ENCODE measurements at regions not wholly inside any gene's neighbourhood (a gene's known extent, or its start where the extent isn't known, plus 50 kb on each side); places are given as distances from the start of the nearest gene placed in this dataset.

DNA sequence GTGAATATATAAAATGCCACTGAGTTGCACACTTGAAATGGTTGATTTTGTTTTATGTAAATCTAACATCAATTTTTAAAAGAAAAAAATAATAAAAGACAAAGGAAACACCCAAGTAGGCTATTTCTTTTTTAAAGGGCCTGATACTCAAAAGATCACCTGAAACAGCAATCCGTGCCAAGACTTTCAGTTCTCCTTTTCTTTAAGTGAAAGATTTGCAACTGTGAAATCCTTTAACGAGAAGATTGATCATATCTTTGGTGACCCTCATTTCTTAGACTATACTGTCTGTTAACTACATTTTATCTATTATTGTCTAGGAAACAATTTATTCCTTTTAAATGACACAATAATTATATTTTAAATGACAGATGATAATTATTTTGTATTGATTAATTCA is 1841.5 kb downstream of the LRRC4C start:
- intact Hi-C loops (cut with micrococcal nuclease; ENCODE audit: unreplicated experiment), result no loop called here

DNA sequence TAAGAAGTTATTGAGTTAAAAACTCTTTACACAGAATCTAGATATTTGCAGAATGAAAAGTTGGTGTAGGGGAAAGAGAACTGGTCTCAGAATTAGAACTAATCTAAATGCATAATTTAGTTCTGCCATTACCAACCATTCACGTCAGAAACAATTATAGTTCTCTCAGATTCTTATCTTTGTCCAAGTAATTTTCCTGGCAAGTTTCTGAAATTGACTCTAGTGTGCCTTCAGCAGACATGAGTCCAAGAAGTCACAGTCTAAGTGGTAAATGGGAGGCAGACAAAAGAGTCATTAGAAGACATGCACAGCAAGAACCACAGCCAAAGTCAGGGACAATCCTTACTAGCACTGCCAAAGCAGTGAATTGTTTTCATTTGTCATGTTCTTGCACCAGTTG is 1870.1 kb downstream of the LRRC4C start:
- no peaks in the 10 kb centered on the region for H3K27me3 Mint-ChIP-seq (ENCODE audit: insufficient read depth, unreplicated experiment)
- intact Hi-C loops (cut with micrococcal nuclease; ENCODE audit: unreplicated experiment), result no loop called here
- POLR2A ChIA-PET, result no interaction called here

More for the DNA sequence above, 1841.5 kb downstream of the LRRC4C start:
- no peak overlapping the region for H3K27ac Mint-ChIP-seq (ENCODE audit: unreplicated experiment)
- H3K9me3 Mint-ChIP-seq (ENCODE audit: unreplicated experiment), result no peaks in the 10 kb centered on the region
- no peaks in the 10 kb centered on the region for H3K27me3 Mint-ChIP-seq (ENCODE audit: insufficient read depth, unreplicated experiment)
- H3K36me3 Mint-ChIP-seq (ENCODE audit: insufficient read depth, unreplicated experiment), result no peaks in the 10 kb centered on the region
- H3K9me3 ChIP-seq, result no peaks in the 10 kb centered on the region
- TF ChIP-seq, protein P1, sequence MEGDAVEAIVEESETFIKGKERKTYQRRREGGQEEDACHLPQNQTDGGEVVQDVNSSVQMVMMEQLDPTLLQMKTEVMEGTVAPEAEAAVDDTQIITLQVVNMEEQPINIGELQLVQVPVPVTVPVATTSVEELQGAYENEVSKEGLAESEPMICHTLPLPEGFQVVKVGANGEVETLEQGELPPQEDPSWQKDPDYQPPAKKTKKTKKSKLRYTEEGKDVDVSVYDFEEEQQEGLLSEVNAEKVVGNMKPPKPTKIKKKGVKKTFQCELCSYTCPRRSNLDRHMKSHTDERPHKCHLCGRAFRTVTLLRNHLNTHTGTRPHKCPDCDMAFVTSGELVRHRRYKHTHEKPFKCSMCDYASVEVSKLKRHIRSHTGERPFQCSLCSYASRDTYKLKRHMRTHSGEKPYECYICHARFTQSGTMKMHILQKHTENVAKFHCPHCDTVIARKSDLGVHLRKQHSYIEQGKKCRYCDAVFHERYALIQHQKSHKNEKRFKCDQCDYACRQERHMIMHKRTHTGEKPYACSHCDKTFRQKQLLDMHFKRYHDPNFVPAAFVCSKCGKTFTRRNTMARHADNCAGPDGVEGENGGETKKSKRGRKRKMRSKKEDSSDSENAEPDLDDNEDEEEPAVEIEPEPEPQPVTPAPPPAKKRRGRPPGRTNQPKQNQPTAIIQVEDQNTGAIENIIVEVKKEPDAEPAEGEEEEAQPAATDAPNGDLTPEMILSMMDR (IDR thresholded peaks at IDR 0.05; ENCODE audit: insufficient read depth in 1 of 2, low read depth in 1 of 2, low read length in 1 of 2, severe bottlenecking in 1 of 2, unreplicated experiment in 1 of 2), result no peak
- no peaks in the 10 kb centered on the region for H3K27me3 ChIP-seq (replicated peaks; ENCODE audit: control insufficient read depth, insufficient read depth, low read length)
- ChIA-PET POLR2A (no interaction called here), CTCF (no interaction called here)
- no peak overlapping the region for H3K4me3 Mint-ChIP-seq (ENCODE audit: unreplicated experiment)
- no peak for DNase-seq
- no peaks in the 10 kb centered on the region for H3K36me3 ChIP-seq (ENCODE audit: control insufficient read depth, insufficient read depth, low read length)
- no TSS peak for BruUV-seq (replicated peaks)
- no peaks in the 10 kb centered on the region for H3K4me1 Mint-ChIP-seq (ENCODE audit: low read depth, unreplicated experiment)
- no peaks in the 10 kb centered on the region for H3K4me1 ChIP-seq
- H3K4me3 ChIP-seq (ENCODE audit: low read depth, low read length), result no peak overlapping the region

DNA sequence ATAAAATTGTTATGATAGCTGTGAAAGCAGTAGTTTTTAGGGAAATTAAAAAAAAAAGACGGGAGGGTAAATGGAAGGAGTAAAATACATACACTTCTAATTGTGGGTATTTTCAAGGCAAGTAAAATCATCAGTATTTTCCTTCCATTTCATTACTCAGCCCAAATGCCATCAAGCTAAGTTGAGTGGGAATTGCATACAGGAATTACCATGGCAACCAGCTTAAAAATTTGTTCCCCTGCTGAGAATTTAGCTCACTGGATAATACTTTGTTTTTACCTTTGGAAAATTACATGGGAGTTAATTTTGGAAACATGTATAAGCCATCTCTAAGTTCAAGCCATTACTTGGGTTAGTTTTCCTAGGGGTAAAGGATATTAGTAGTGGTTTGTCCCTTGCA is 1873.4 kb downstream of the LRRC4C start:
- H3K4me3 Mint-ChIP-seq (ENCODE audit: unreplicated experiment), result no peak overlapping the region
- no peaks in the 10 kb centered on the region for H3K36me3 ChIP-seq (ENCODE audit: control insufficient read depth, insufficient read depth, low read length)
- no peaks in the 10 kb centered on the region; the same call in 1 of the 2 replicates for H3K9me3 ChIP-seq
- H3K9me3 Mint-ChIP-seq (ENCODE audit: unreplicated experiment), result no peaks in the 10 kb centered on the region
- BruUV-seq (replicated peaks), result no TSS peak
- no peaks in the 10 kb centered on the region for H3K4me1 Mint-ChIP-seq (ENCODE audit: low read depth, unreplicated experiment)
- no peak for DNase-seq
- POLR2A ChIA-PET, result no interaction called here
- H3K27me3 Mint-ChIP-seq (ENCODE audit: insufficient read depth, unreplicated experiment), result no peaks in the 10 kb centered on the region
- CTCF ChIA-PET, result no interaction called here
- H3K36me3 Mint-ChIP-seq (ENCODE audit: insufficient read depth, unreplicated experiment), result no peaks in the 10 kb centered on the region
- no peak overlapping the region for H3K27ac Mint-ChIP-seq (ENCODE audit: unreplicated experiment)
- H3K27me3 ChIP-seq (replicated peaks; ENCODE audit: control insufficient read depth, insufficient read depth, low read length), result no peaks in the 10 kb centered on the region
- TF ChIP-seq, protein P1 (IDR thresholded peaks at IDR 0.05; ENCODE audit: insufficient read depth in 1 of 2, low read depth in 1 of 2, low read length in 1 of 2, severe bottlenecking in 1 of 2, unreplicated experiment in 1 of 2), result no peak
- no peaks in the 10 kb centered on the region for H3K4me1 ChIP-seq
- intact Hi-C loops (cut with micrococcal nuclease; ENCODE audit: unreplicated experiment), result no loop called here
- H3K4me3 ChIP-seq (ENCODE audit: low read depth, low read length), result no peak overlapping the region

More for the DNA sequence above, 1870.1 kb downstream of the LRRC4C start:
- no peak for DNase-seq
- H3K27me3 ChIP-seq (replicated peaks; ENCODE audit: control insufficient read depth, insufficient read depth, low read length), result no peaks in the 10 kb centered on the region
- Mint-ChIP-seq H3K4me1 (ENCODE audit: low read depth, unreplicated experiment) (no peaks in the 10 kb centered on the region), H3K36me3 (ENCODE audit: insufficient read depth, unreplicated experiment) (no peaks in the 10 kb centered on the region), H3K27ac (ENCODE audit: unreplicated experiment) (no peak overlapping the region), H3K4me3 (ENCODE audit: unreplicated experiment) (no peak overlapping the region), H3K9me3 (ENCODE audit: unreplicated experiment) (no peaks in the 10 kb centered on the region)
- H3K4me3 ChIP-seq (ENCODE audit: low read depth, low read length), result no peak overlapping the region
- CTCF ChIA-PET, result no interaction called here
- BruUV-seq (replicated peaks), result no TSS peak
- no peaks in the 10 kb centered on the region for H3K36me3 ChIP-seq (ENCODE audit: control insufficient read depth, insufficient read depth, low read length)
- no peaks in the 10 kb centered on the region for H3K9me3 ChIP-seq
- TF ChIP-seq, protein P1 (IDR thresholded peaks at IDR 0.05; ENCODE audit: insufficient read depth in 1 of 2, low read depth in 1 of 2, low read length in 1 of 2, severe bottlenecking in 1 of 2, unreplicated experiment in 1 of 2), result no peak
- H3K4me1 ChIP-seq, result no peaks in the 10 kb centered on the region
